ENCODE measurements at regions not wholly inside any gene's neighbourhood (a gene's known extent, or its start where the extent isn't known, plus 50 kb on each side); places are given as distances from the start of the nearest gene placed in this dataset.

- Histone ChIP-seq H3K27me3 (ENCODE audit: control insufficient read depth in 1 of 2, insufficient read depth in 2 of 2, low read length in 2 of 2) (no peaks in the 10 kb centered on the region), H3K4me3 (ENCODE audit: low read depth in 1 of 2, low read length in 2 of 2) (no peak overlapping the region), H3K9ac (ENCODE audit: low read depth in 1 of 2, low read length in 2 of 2) (no peak overlapping the region), H3K4me1 (ENCODE audit: control insufficient read depth in 1 of 2, insufficient read depth in 2 of 2, low read length in 2 of 2) (no peaks in the 10 kb centered on the region), H3K36me3 (ENCODE audit: control insufficient read depth in 1 of 2, insufficient read depth in 2 of 2, low read length in 2 of 2) (no peaks in the 10 kb centered on the region), H3K27ac (ENCODE audit: low read depth, low read length) (no peak overlapping the region), H3K9me3 (ENCODE audit: control insufficient read depth in 1 of 2, low read length in 2 of 2) (no peaks in the 10 kb centered on the region)
These were observed 598.2 kb downstream of the MATN1 start for GRCh38 chr1:30125021-30125820.

GRCh38 chr1:30123896-30124295 lies 599.5 kb downstream of the MATN1 start:
- H3K27ac ChIP-seq (ENCODE audit: low read depth, low read length) = no peak overlapping the region
- H3K9ac ChIP-seq (ENCODE audit: low read depth in 1 of 2, low read length in 2 of 2) = no peak overlapping the region
- H3K9me3 ChIP-seq (ENCODE audit: control insufficient read depth in 1 of 2, low read length in 2 of 2) = no peaks in the 10 kb centered on the region
- no peaks in the 10 kb centered on the region for H3K4me1 ChIP-seq (ENCODE audit: control insufficient read depth in 1 of 2, insufficient read depth in 2 of 2, low read length in 2 of 2)
- no peaks in the 10 kb centered on the region for H3K27me3 ChIP-seq (ENCODE audit: control insufficient read depth in 1 of 2, insufficient read depth in 2 of 2, low read length in 2 of 2)
- H3K36me3 ChIP-seq (ENCODE audit: control insufficient read depth in 1 of 2, insufficient read depth in 2 of 2, low read length in 2 of 2) = no peaks in the 10 kb centered on the region
- H3K4me3 ChIP-seq (ENCODE audit: low read depth in 1 of 2, low read length in 2 of 2) = no peak overlapping the region

GRCh38 chr1:30123036-30123435 lies 600.3 kb downstream of the MATN1 start:
- Histone ChIP-seq H3K27me3 (ENCODE audit: control insufficient read depth in 1 of 2, insufficient read depth in 2 of 2, low read length in 2 of 2) (no peaks in the 10 kb centered on the region), H3K36me3 (ENCODE audit: control insufficient read depth in 1 of 2, insufficient read depth in 2 of 2, low read length in 2 of 2) (no peaks in the 10 kb centered on the region)

GRCh38 chr1:30120245-30121000 lies 603.0 kb downstream of the MATN1 start:
- Histone ChIP-seq H3K36me3 (ENCODE audit: control insufficient read depth in 1 of 2, insufficient read depth in 2 of 2, low read length in 2 of 2) (no peaks in the 10 kb centered on the region), H3K9me3 (ENCODE audit: control insufficient read depth in 1 of 2, low read length in 2 of 2) (no peaks in the 10 kb centered on the region), H3K4me1 (ENCODE audit: control insufficient read depth in 1 of 2, insufficient read depth in 2 of 2, low read length in 2 of 2) (no peaks in the 10 kb centered on the region)

More at GRCh38 chr1:30123036-30123435, 600.3 kb downstream of the MATN1 start:
- no peak overlapping the region for H3K4me3 ChIP-seq (ENCODE audit: low read depth in 1 of 2, low read length in 2 of 2)
- H3K27ac ChIP-seq (ENCODE audit: low read depth, low read length) = no peak overlapping the region
- H3K9me3 ChIP-seq (ENCODE audit: control insufficient read depth in 1 of 2, low read length in 2 of 2) = no peaks in the 10 kb centered on the region
- no peaks in the 10 kb centered on the region for H3K4me1 ChIP-seq (ENCODE audit: control insufficient read depth in 1 of 2, insufficient read depth in 2 of 2, low read length in 2 of 2)
- H3K9ac ChIP-seq (ENCODE audit: low read depth in 1 of 2, low read length in 2 of 2) = no peak overlapping the region

GRCh38 chr1:30117685-30118084 lies 605.7 kb downstream of the MATN1 start:
- Histone ChIP-seq H3K4me1 (ENCODE audit: control insufficient read depth in 1 of 2, insufficient read depth in 2 of 2, low read length in 2 of 2) (no peaks in the 10 kb centered on the region), H3K9ac (ENCODE audit: low read depth in 1 of 2, low read length in 2 of 2) (no peak overlapping the region), H3K9me3 (ENCODE audit: control insufficient read depth in 1 of 2, low read length in 2 of 2) (no peaks in the 10 kb centered on the region), H3K4me3 (ENCODE audit: low read depth in 1 of 2, low read length in 2 of 2) (no peak overlapping the region), H3K27me3 (ENCODE audit: control insufficient read depth in 1 of 2, insufficient read depth in 2 of 2, low read length in 2 of 2) (peaks cover 0 to 8% of the 10 kb centered on the region in 2 donors), H3K36me3 (ENCODE audit: control insufficient read depth in 1 of 2, insufficient read depth in 2 of 2, low read length in 2 of 2) (no peaks in the 10 kb centered on the region), H3K27ac (ENCODE audit: low read depth, low read length) (no peak overlapping the region)

More at GRCh38 chr1:30120245-30121000, 603.0 kb downstream of the MATN1 start:
- H3K27ac ChIP-seq (ENCODE audit: low read depth, low read length) = no peak overlapping the region
- no peaks in the 10 kb centered on the region for H3K27me3 ChIP-seq (ENCODE audit: control insufficient read depth in 1 of 2, insufficient read depth in 2 of 2, low read length in 2 of 2)
- no peak overlapping the region for H3K9ac ChIP-seq (ENCODE audit: low read depth in 1 of 2, low read length in 2 of 2)
- no peak overlapping the region for H3K4me3 ChIP-seq (ENCODE audit: low read depth in 1 of 2, low read length in 2 of 2)

GRCh38 chr1:30111431-30111830 lies 612.0 kb downstream of the MATN1 start:
- Histone ChIP-seq H3K27ac (ENCODE audit: low read depth, low read length) (no peak overlapping the region), H3K9me3 (ENCODE audit: control insufficient read depth in 1 of 2, low read length in 2 of 2) (no peaks in the 10 kb centered on the region), H3K4me3 (ENCODE audit: low read depth in 1 of 2, low read length in 2 of 2) (no peak overlapping the region), H3K9ac (ENCODE audit: low read depth in 1 of 2, low read length in 2 of 2) (no peak overlapping the region), H3K27me3 (ENCODE audit: control insufficient read depth in 1 of 2, insufficient read depth in 2 of 2, low read length in 2 of 2) (peaks cover 18 to 22% of the 10 kb centered on the region in 2 donors), H3K36me3 (ENCODE audit: control insufficient read depth in 1 of 2, insufficient read depth in 2 of 2, low read length in 2 of 2) (no peaks in the 10 kb centered on the region), H3K4me1 (ENCODE audit: control insufficient read depth in 1 of 2, insufficient read depth in 2 of 2, low read length in 2 of 2) (no peaks in the 10 kb centered on the region)

- Histone ChIP-seq H3K27ac (ENCODE audit: low read depth, low read length) (no peak overlapping the region), H3K4me1 (ENCODE audit: control insufficient read depth in 1 of 2, insufficient read depth in 2 of 2, low read length in 2 of 2) (no peaks in the 10 kb centered on the region), H3K9ac (ENCODE audit: low read depth in 1 of 2, low read length in 2 of 2) (no peak overlapping the region), H3K9me3 (ENCODE audit: control insufficient read depth in 1 of 2, low read length in 2 of 2) (no peaks in the 10 kb centered on the region), H3K27me3 (ENCODE audit: control insufficient read depth in 1 of 2, insufficient read depth in 2 of 2, low read length in 2 of 2) (peaks cover 18 to 22% of the 10 kb centered on the region in 2 donors), H3K4me3 (ENCODE audit: low read depth in 1 of 2, low read length in 2 of 2) (no peak overlapping the region), H3K36me3 (ENCODE audit: control insufficient read depth in 1 of 2, insufficient read depth in 2 of 2, low read length in 2 of 2) (no peaks in the 10 kb centered on the region)
These were observed 612.5 kb downstream of the MATN1 start for GRCh38 chr1:30110846-30111245.

- H3K4me3 ChIP-seq (ENCODE audit: low read depth in 1 of 2, low read length in 2 of 2) = no peak overlapping the region
- H3K4me1 ChIP-seq (ENCODE audit: control insufficient read depth in 1 of 2, insufficient read depth in 2 of 2, low read length in 2 of 2) = no peaks in the 10 kb centered on the region
- no peaks in the 10 kb centered on the region for H3K36me3 ChIP-seq (ENCODE audit: control insufficient read depth in 1 of 2, insufficient read depth in 2 of 2, low read length in 2 of 2)
- H3K9me3 ChIP-seq (ENCODE audit: control insufficient read depth in 1 of 2, low read length in 2 of 2) = no peaks in the 10 kb centered on the region
- no peak overlapping the region for H3K9ac ChIP-seq (ENCODE audit: low read depth in 1 of 2, low read length in 2 of 2)
- H3K27me3 ChIP-seq (ENCODE audit: control insufficient read depth in 1 of 2, insufficient read depth in 2 of 2, low read length in 2 of 2) = peaks cover 18 to 22% of the 10 kb centered on the region in 2 donors
- no peak overlapping the region for H3K27ac ChIP-seq (ENCODE audit: low read depth, low read length)
These were observed 613.5 kb downstream of the MATN1 start for GRCh38 chr1:30109853-30110252.

- Histone ChIP-seq H3K27ac (ENCODE audit: low read depth, low read length) (no peak overlapping the region), H3K9ac (ENCODE audit: low read depth in 1 of 2, low read length in 2 of 2) (no peak overlapping the region), H3K4me1 (ENCODE audit: control insufficient read depth in 1 of 2, insufficient read depth in 2 of 2, low read length in 2 of 2) (no peaks in the 10 kb centered on the region), H3K4me3 (ENCODE audit: low read depth in 1 of 2, low read length in 2 of 2) (no peak overlapping the region), H3K27me3 (ENCODE audit: control insufficient read depth in 1 of 2, insufficient read depth in 2 of 2, low read length in 2 of 2) (peaks cover 10 to 22% of the 10 kb centered on the region in 2 donors), H3K36me3 (ENCODE audit: control insufficient read depth in 1 of 2, insufficient read depth in 2 of 2, low read length in 2 of 2) (no peaks in the 10 kb centered on the region), H3K9me3 (ENCODE audit: control insufficient read depth in 1 of 2, low read length in 2 of 2) (no peaks in the 10 kb centered on the region)
These were observed 615.2 kb downstream of the MATN1 start for GRCh38 chr1:30108186-30108585.

- Histone ChIP-seq H3K4me3 (ENCODE audit: low read depth in 1 of 2, low read length in 2 of 2) (no peak overlapping the region), H3K27me3 (ENCODE audit: control insufficient read depth in 1 of 2, insufficient read depth in 2 of 2, low read length in 2 of 2) (peaks cover 10 to 18% of the 10 kb centered on the region in 2 donors), H3K4me1 (ENCODE audit: control insufficient read depth in 1 of 2, insufficient read depth in 2 of 2, low read length in 2 of 2) (no peaks in the 10 kb centered on the region), H3K27ac (ENCODE audit: low read depth, low read length) (no peak overlapping the region), H3K36me3 (ENCODE audit: control insufficient read depth in 1 of 2, insufficient read depth in 2 of 2, low read length in 2 of 2) (no peaks in the 10 kb centered on the region), H3K9me3 (ENCODE audit: control insufficient read depth in 1 of 2, low read length in 2 of 2) (no peaks in the 10 kb centered on the region), H3K9ac (ENCODE audit: low read depth in 1 of 2, low read length in 2 of 2) (no peak overlapping the region)
These were observed 617.3 kb downstream of the MATN1 start for GRCh38 chr1:30106125-30106524.

All from duodenal mucosa (tissue), 2 donors.